GM19395 (cell line): ENCODE measurements at regions not wholly inside any gene's neighbourhood (a gene's known extent, or its start where the extent isn't known, plus 50 kb on each side); places are given as distances from the start of the nearest gene placed in this dataset.

ENCODE experiments used
- ATAC-seq: cut with Tn5 transposase; IDR thresholded peaks from one replicate; pipeline ENCODE4 v1.9.1; 2021; ENCODE audit warnings: mild to moderate bottlenecking, moderate library complexity; ENCODE audit not compliant: unreplicated experiment

- no peak for ATAC-seq
Observed at GRCh38 chr4:111770514-111770913, 374.7 kb upstream of the FAM241A start.

GRCh38 chr4:111773858-111774257 lies 371.4 kb upstream of the FAM241A start:
- ATAC-seq: no peak

GRCh38 chr4:111775556-111776297 lies 369.5 kb upstream of the FAM241A start:
- ATAC-seq: no peak

- no peak for ATAC-seq
Observed at GRCh38 chr4:111776561-111776960, 368.7 kb upstream of the FAM241A start.

- no peak for ATAC-seq
Observed at GRCh38 chr4:111778543-111778942, 366.7 kb upstream of the FAM241A start.

GRCh38 chr4:111780965-111781364 lies 364.3 kb upstream of the FAM241A start:
- no peak for ATAC-seq

- ATAC-seq: no peak
Observed at GRCh38 chr4:111781611-111782010, 363.6 kb upstream of the FAM241A start.

- no peak for ATAC-seq
Observed at GRCh38 chr4:111788099-111788498, 357.2 kb upstream of the FAM241A start.

GRCh38 chr4:111789901-111790640 lies 355.2 kb upstream of the FAM241A start:
- no peak for ATAC-seq

- ATAC-seq: no peak
Observed at GRCh38 chr4:111792632-111793031, 352.6 kb upstream of the FAM241A start.

GRCh38 chr4:111793433-111794091 lies 351.7 kb upstream of the FAM241A start:
- ATAC-seq: no peak

GRCh38 chr4:111797455-111798163 lies 347.6 kb upstream of the FAM241A start:
- ATAC-seq: no peak

GRCh38 chr4:111798840-111799239 lies 346.4 kb upstream of the FAM241A start:
- ATAC-seq: no peak

GRCh38 chr4:111800551-111800950 lies 344.7 kb upstream of the FAM241A start:
- ATAC-seq: no peak

GRCh38 chr4:111802191-111802590 lies 343.1 kb upstream of the FAM241A start:
- no peak for ATAC-seq

- no peak for ATAC-seq
Observed at GRCh38 chr4:111806331-111806730, 338.9 kb upstream of the FAM241A start.

- ATAC-seq: no peak
Observed at GRCh38 chr4:111807576-111807975, 337.7 kb upstream of the FAM241A start.

- ATAC-seq: no peak
Observed at GRCh38 chr4:111808174-111808573, 337.1 kb upstream of the FAM241A start.

- ATAC-seq: no peak
Observed at GRCh38 chr4:111811661-111812060, 333.6 kb upstream of the FAM241A start.

GRCh38 chr4:111812114-111812513 lies 333.1 kb upstream of the FAM241A start:
- no peak for ATAC-seq

- ATAC-seq: no peak
Observed at GRCh38 chr4:111812760-111813159, 332.5 kb upstream of the FAM241A start.
